ENCODE measurements at regions not wholly inside any gene's neighbourhood (a gene's known extent, or its start where the extent isn't known, plus 50 kb on each side); places are given as distances from the start of the nearest gene placed in this dataset.

- POLR2A ChIA-PET (ENCODE audit: unreplicated experiment), result no interaction called here
- H3K27ac ChIP-seq (ENCODE audit: insufficient read depth, low read length), result no peak overlapping the region
- H3K9me1 ChIP-seq (ENCODE audit: insufficient read depth, low read length), result no peaks in the 10 kb centered on the region
- H3K27me3 ChIP-seq (ENCODE audit: control insufficient read depth, insufficient read depth, low read length), result no peaks in the 10 kb centered on the region
- H2BK5ac ChIP-seq (ENCODE audit: low read depth, low read length, poor library complexity, severe bottlenecking), result no peak overlapping the region
- dilution Hi-C loops (cut with HindIII; ENCODE audit: low sequenced_read_pairs, unreplicated experiment), result no loop called here
- H3K9ac ChIP-seq (ENCODE audit: low read depth, low read length), result no peak overlapping the region
- intact Hi-C loops (cut with micrococcal nuclease), result no loop called here
- CTCF ChIA-PET, result interaction anchor here (1.0 kb wide), 1 partner anchor 57 kb away, joined by 3 read pairs; no protein-coding TSS in a partner anchor
- BruUV-seq (replicated peaks), result no TSS peak
- 0 out of 3 replicates have a peak overlapping the region, but pooled peaks have one; percentile 3 for H2BK15ac ChIP-seq (ENCODE audit: low read depth, low read length)
- peak overlapping the region; percentile 52; the same call in 1 of the 2 replicates for H3K23ac ChIP-seq (ENCODE audit: low read depth, low read length)
- ATAC-seq (ENCODE audit: low read depth) (no peak), DNase-seq (no peak)
- H3K36me3 ChIP-seq (ENCODE audit: control insufficient read depth, insufficient read depth, low read length), result no peaks in the 10 kb centered on the region
- in situ Hi-C loops (cut with MboI; ENCODE audit: low sequenced_read_pairs), result no loop called here
- H3K56ac ChIP-seq (ENCODE audit: extremely low read depth, insufficient read depth, low read length), result no peak overlapping the region
- H4K8ac ChIP-seq (ENCODE audit: low read depth in 2 of 2, low read length in 2 of 2), result peak overlapping the region in 1 of 2 experiments; percentile 30; a peak in 1 of 4 replicates
- H3K4ac ChIP-seq (ENCODE audit: low read depth, low read length), result peak overlapping the region; percentile 47
- no peak overlapping the region for H3K4me2 ChIP-seq (ENCODE audit: low read depth, low read length)
- H4K91ac ChIP-seq (ENCODE audit: insufficient read depth, low read depth, low read length), result no peak overlapping the region
- no peak overlapping the region for H2AK9ac ChIP-seq (replicated peaks; ENCODE audit: low read depth, low read length, poor library complexity)
- H3K14ac ChIP-seq (replicated peaks; ENCODE audit: low read depth, low read length), result peak overlapping the region; percentile 37; the same call in 1 of the 2 replicates
- H3K4me1 ChIP-seq (ENCODE audit: control insufficient read depth, insufficient read depth, low read length), result peaks cover 6% of the 10 kb centered on the region
- no peak for TF ChIP-seq SMC3 (IDR thresholded peaks at IDR 0.05; ENCODE audit: low read depth, low read length)
- no peak for TF ChIP-seq FOS (IDR thresholded peaks at IDR 0.05; ENCODE audit: low read depth, low read length)
- TF ChIP-seq CEBPB (IDR thresholded peaks at IDR 0.05; ENCODE audit: low read depth, low read length), result no peak
- no peak for TF ChIP-seq USF2 (IDR thresholded peaks at IDR 0.05; ENCODE audit: low read depth, low read length)
- TF ChIP-seq POLR2A (IDR thresholded peaks at IDR 0.05; ENCODE audit: low read depth, low read length), result no peak
- TF ChIP-seq ELK1 (IDR thresholded peaks at IDR 0.05; ENCODE audit: borderline replicate concordance, low read depth, low read length), result no peak
- TF ChIP-seq BHLHE40 (IDR thresholded peaks at IDR 0.05; ENCODE audit: low read depth, low read length), result no peak
- no peak for TF ChIP-seq CTCF (conservative IDR thresholded peaks at IDR 0.05; ENCODE audit: low read depth, low read length)
- no peaks in the 10 kb centered on the region for H3K79me1 ChIP-seq (ENCODE audit: low read depth in 1 of 2, low read length in 2 of 2)
- WGBS, 2 experiments (ENCODE audit: extremely low coverage in 2 of 2, insufficient read length in 1 of 2), result 100% methylated on average over 1 of the region's 5 CpGs; no CpG with 5 or more reads in 1 of the 2 experiments
- peak overlapping the region; percentile 49 for H2AFZ ChIP-seq (replicated peaks; ENCODE audit: low read length, poor library complexity)
- no peak overlapping the region; the same call in 1 of the 2 replicates for H4K5ac ChIP-seq (ENCODE audit: low read depth, low read length)
- H2BK120ac ChIP-seq (ENCODE audit: low read depth, low read length), result no peak overlapping the region
- H2BK20ac ChIP-seq (ENCODE audit: low read depth, low read length), result peak overlapping the region; percentile 25; the same call in 1 of the 2 replicates
- 0 out of 2 replicates have a peak overlapping the region, but pooled peaks have one; percentile 24 for H2AK5ac ChIP-seq (ENCODE audit: low read depth, low read length)
- H3K18ac ChIP-seq (ENCODE audit: low read depth, low read length), result peak overlapping the region; percentile 35; the same call in 1 of the 2 replicates
- H3K9me3 ChIP-seq (ENCODE audit: control insufficient read depth, insufficient read depth, low read length), result no peaks in the 10 kb centered on the region
- H4K20me1 ChIP-seq (ENCODE audit: insufficient read depth, low read length), result no peaks in the 10 kb centered on the region
- no peak overlapping the region for H3K4me3 ChIP-seq (ENCODE audit: insufficient read depth, low read depth, low read length)
These were observed 210.7 kb downstream of the BCAS1 start for GRCh38 chr20:53859684-53860083.

All from IMR-90 (cell line).